H9 (cell line): ENCODE measurements at regions not wholly inside any gene's neighbourhood (a gene's known extent, or its start where the extent isn't known, plus 50 kb on each side); places are given as distances from the start of the nearest gene placed in this dataset.

Experiments used
- DNase-seq: peaks from one replicate; pipeline ENCODE4 v3.0.0-alpha.2; 2017
- H2AFZ ChIP-seq: one replicate; pipeline ENCODE4 v1.6.1; 2013; ENCODE audit warnings: mild to moderate bottlenecking, low read length, control low read depth, moderate library complexity
- H2AK5ac ChIP-seq: 2 replicates; pipeline ENCODE4 v1.6.1; 2013; ENCODE audit warnings: low read length, control low read depth, mixed read lengths; ENCODE audit not compliant: insufficient read length
- H2BK120ac ChIP-seq: one replicate; pipeline ENCODE4 v1.6.1; 2013; ENCODE audit warnings: low read depth, mild to moderate bottlenecking, low read length, control low read depth, inconsistent platforms; ENCODE audit not compliant: poor library complexity, severe bottlenecking
- H2BK12ac ChIP-seq: 2 replicates; pipeline ENCODE4 v1.6.1; 2013; ENCODE audit warnings: low read length, control low read depth, mixed read lengths, low read depth; ENCODE audit not compliant: insufficient read length
- H2BK15ac ChIP-seq: 2 replicates; pipeline ENCODE4 v1.6.1; 2013; ENCODE audit warnings: low read depth, low read length, control low read depth
- H2BK20ac ChIP-seq: one replicate; pipeline ENCODE4 v1.6.1; 2013; ENCODE audit warnings: low read depth, mild to moderate bottlenecking, low read length, control low read depth, inconsistent platforms; ENCODE audit not compliant: poor library complexity, severe bottlenecking
- H2BK5ac ChIP-seq: 2 replicates; pipeline ENCODE4 v1.6.1; 2013; ENCODE audit warnings: low read length, control low read depth, mixed read lengths; ENCODE audit not compliant: insufficient read length
- H3K14ac ChIP-seq: 2 replicates; pipeline ENCODE4 v1.6.1; 2013; ENCODE audit warnings: low read length, control low read depth; ENCODE audit not compliant: insufficient read depth
- H3K18ac ChIP-seq: 2 replicates; pipeline ENCODE4 v1.6.1; 2013; ENCODE audit warnings: low read depth, mild to moderate bottlenecking, mixed read lengths, low read length, control low read depth; ENCODE audit not compliant: insufficient read length
- H3K23ac ChIP-seq: 2 replicates; pipeline ENCODE4 v1.6.1; 2013; ENCODE audit warnings: low read length, control low read depth, mixed read lengths, low read depth; ENCODE audit not compliant: insufficient read length
- H3K23me2 ChIP-seq: 2 replicates; pipeline ENCODE4 v1.6.1; 2013; ENCODE audit warnings: low read depth, mild to moderate bottlenecking, mixed read lengths, low read length, control low read depth; ENCODE audit not compliant: insufficient read length, poor library complexity, severe bottlenecking
- H3K27ac ChIP-seq: 2 replicates; pipeline ENCODE4 v1.5.1; 2013; ENCODE audit warnings: low read length, control low read depth, mixed read lengths, low read depth; ENCODE audit not compliant: insufficient read length
- H3K27me3 ChIP-seq: 2 replicates; pipeline ENCODE4 v1.6.1; 2013; ENCODE audit warnings: low read length, control low read depth, inconsistent platforms; ENCODE audit not compliant: insufficient read depth
- H3K4ac ChIP-seq: 2 replicates; pipeline ENCODE4 v1.6.1; 2013; ENCODE audit warnings: low read depth, mild to moderate bottlenecking, control low read depth, inconsistent platforms, low read length, moderate library complexity
- H3K4me1 ChIP-seq: 2 replicates; pipeline ENCODE4 v1.6.1; 2013; ENCODE audit warnings: low read length, control low read depth, inconsistent platforms; ENCODE audit not compliant: insufficient read depth
- H3K4me2 ChIP-seq: 2 replicates; pipeline ENCODE4 v1.6.1; 2013; ENCODE audit warnings: low read length, control low read depth, mixed read lengths; ENCODE audit not compliant: insufficient read length, insufficient read depth
- H3K56ac ChIP-seq: 2 replicates; pipeline ENCODE4 v1.6.1; 2013; ENCODE audit warnings: low read depth, mild to moderate bottlenecking, mixed read lengths, low read length, control low read depth; ENCODE audit not compliant: insufficient read length
- H3K79me1 ChIP-seq: 2 replicates; pipeline ENCODE4 v1.6.1; 2013; ENCODE audit warnings: low read depth, mild to moderate bottlenecking, moderate library complexity, low read length, control low read depth, inconsistent platforms; ENCODE audit not compliant: insufficient read depth, poor library complexity, severe bottlenecking
- H3K79me2 ChIP-seq: 2 replicates; pipeline ENCODE4 v1.6.1; 2013; ENCODE audit warnings: low read length, control low read depth, inconsistent platforms; ENCODE audit not compliant: insufficient read depth
- H3K9ac ChIP-seq: 2 replicates; pipeline ENCODE4 v1.6.1; 2013; ENCODE audit warnings: low read length, control low read depth, mixed read lengths; ENCODE audit not compliant: insufficient read length; ENCODE audit errors: extremely low read depth
- H3K9me3 ChIP-seq: one replicate; pipeline ENCODE4 v1.6.1; 2013; ENCODE audit warnings: low read depth, low read length, inconsistent platforms; ENCODE audit not compliant: control insufficient read depth
- H3T11ph ChIP-seq: one replicate; pipeline ENCODE4 v1.6.1; 2013; ENCODE audit warnings: mild to moderate bottlenecking, low read length, control low read depth, inconsistent platforms
- H4K20me1 ChIP-seq: one replicate; pipeline ENCODE4 v1.6.1; 2013; ENCODE audit not compliant: control insufficient read depth, insufficient read length, insufficient read depth
- H4K5ac ChIP-seq: 2 replicates; pipeline ENCODE4 v1.6.1; 2013; ENCODE audit warnings: low read depth, mild to moderate bottlenecking, mixed read lengths, low read length, control low read depth; ENCODE audit not compliant: insufficient read length
- H4K8ac ChIP-seq: replicated peaks from 2 replicates; pipeline ENCODE4 v1.6.1; 2013; ENCODE audit warnings: low read length, control low read depth, mixed read lengths, low read depth; ENCODE audit not compliant: insufficient read length
- H4K91ac ChIP-seq: 2 replicates; pipeline ENCODE4 v1.6.1; 2013; ENCODE audit warnings: low read depth, mild to moderate bottlenecking, moderate library complexity, mixed read lengths, low read length, control low read depth; ENCODE audit not compliant: insufficient read length
- H3K27ac Mint-ChIP-seq, 3 experiments: 2 replicates in 2 of 3; 3 replicates in 1 of 3; pipeline ENCODE4 v1.8.0; 2020 to 2021; ENCODE audit warnings: mixed read lengths in 3 of 3, mild to moderate bottlenecking in 1 of 3, moderate library complexity in 1 of 3
- H3K27me3 Mint-ChIP-seq: 2 replicates; pipeline ENCODE4 v1.8.0; 2021; ENCODE audit warnings: low read depth, mild to moderate bottlenecking, moderate library complexity, mixed read lengths
- H3K36me3 Mint-ChIP-seq, 3 experiments: 2 replicates in 2 of 3; 3 replicates in 1 of 3; pipeline ENCODE4 v1.8.0; 2020 to 2021; ENCODE audit warnings: low read depth in 3 of 3, mixed read lengths in 3 of 3; ENCODE audit not compliant: insufficient read depth in 1 of 3
- H3K4me1 Mint-ChIP-seq, 2 experiments: 2 replicates each; pipeline ENCODE4 v1.8.0; 2020; ENCODE audit warnings: mixed read lengths in 2 of 2
- H3K4me3 Mint-ChIP-seq, 2 experiments: 2 replicates in 1 of 2; 3 replicates in 1 of 2; pipeline ENCODE4 v1.8.0; 2020 to 2021; ENCODE audit warnings: mild to moderate bottlenecking in 2 of 2, mixed read lengths in 2 of 2, moderate library complexity in 1 of 2
- H3K9me3 Mint-ChIP-seq, 2 experiments: 2 replicates in 1 of 2; 3 replicates in 1 of 2; pipeline ENCODE4 v1.8.0; 2020; ENCODE audit warnings: mild to moderate bottlenecking in 2 of 2, mixed read lengths in 2 of 2, moderate library complexity in 1 of 2
- CTCF ChIP-seq: fragments of 200-600 bp; sonication (generic); conservative IDR thresholded peaks from 3 replicates; pipeline ENCODE4 v1.8.0; 2021; ENCODE audit warnings: antibody characterized with exemption, mild to moderate bottlenecking
- whole genome bisulfite sequencing: extraction: QIAGEN DNeasy Blood & Tissue Kit; methylation state at CpG from one replicate; pipeline ENCODE4 v1.1.7; 2013; ENCODE audit warnings: missing lambda C conversion rate, low lambda C conversion rate, mixed read lengths; ENCODE audit not compliant: insufficient read length; ENCODE audit errors: extremely low coverage; 5-methylcytosine and 5-hydroxymethylcytosine counted together

- Mint-ChIP-seq H3K4me3 (no peak overlapping the region), H3K4me1 (no peaks in the 10 kb centered on the region), H3K9me3 (no peaks in the 10 kb centered on the region), H3K27me3 (no peaks in the 10 kb centered on the region), H3K36me3 (no peaks in the 10 kb centered on the region), H3K27ac (no peak overlapping the region)
- Histone ChIP-seq H4K8ac (no peak overlapping the region), H3K9ac (no peak overlapping the region), H3T11ph (no peak overlapping the region), H2BK5ac (no peak overlapping the region), H2AK5ac (no peak overlapping the region), H3K23ac (no peak overlapping the region), H3K9me3 (no peaks in the 10 kb centered on the region), H3K4ac (no peak overlapping the region), H2BK20ac (no peak overlapping the region), H3K27me3 (no peaks in the 10 kb centered on the region), H3K4me2 (no peak overlapping the region), H4K20me1 (no peaks in the 10 kb centered on the region), H4K5ac (no peak overlapping the region), H3K18ac (no peak overlapping the region), H3K23me2 (no peaks in the 10 kb centered on the region), H3K56ac (no peak overlapping the region), H3K27ac (no peak overlapping the region), H3K79me1 (no peaks in the 10 kb centered on the region), H3K4me1 (no peaks in the 10 kb centered on the region), H2BK12ac (no peak overlapping the region), H3K79me2 (no peaks in the 10 kb centered on the region), H2BK15ac (no peak overlapping the region), H2BK120ac (no peak overlapping the region), H4K91ac (no peak overlapping the region), H2AFZ (no peak overlapping the region), H3K14ac (no peak overlapping the region)
- no peak for DNase-seq
- no CpG with 5 or more reads among the region's 1 CpG for WGBS
- TF ChIP-seq CTCF, result no peak
These were observed 1086.2 kb downstream of the STIM2 start for GRCh38 chr4:27946799-27947198.
